WTC11 (cell line): ENCODE measurements at regions not wholly inside any gene's neighbourhood (a gene's known extent, or its start where the extent isn't known, plus 50 kb on each side); places are given as distances from the start of the nearest gene placed in this dataset.

Experiments
- ATAC-seq: fragments of 200-7000 bp; cut with Tn5 transposase; 2 replicates; pipeline ENCODE4 v1.10.0; 2021; ENCODE audit warnings: mild to moderate bottlenecking, moderate library complexity
- CTCF ChIA-PET: fragments of 300-600 bp; sonication (Branson Sonifier 250); formaldehyde crosslinking; loops from one replicate; lab custom pipeline; 2021; ENCODE audit warnings: antibody characterized with exemption; lab: Charles Lee
- POLR2A ChIA-PET: fragments of 350-600 bp; sonication (Branson Sonifier 250); formaldehyde crosslinking; loops from one replicate; lab custom pipeline; 2021; ENCODE audit warnings: antibody characterized with exemption; lab: Charles Lee
- DNase-seq: peaks from one replicate; pipeline ENCODE4 v3.0.0; 2021; ENCODE audit warnings: low spot score
- H3K27ac Mint-ChIP-seq: 2 replicates; pipeline ENCODE4 v1.8.0; 2021; ENCODE audit warnings: mixed read lengths
- H3K27me3 Mint-ChIP-seq: 2 replicates; pipeline ENCODE4 v1.8.0; 2021; ENCODE audit warnings: low read depth, mild to moderate bottlenecking, moderate library complexity, mixed read lengths
- H3K36me3 Mint-ChIP-seq: 2 replicates; pipeline ENCODE4 v1.8.0; 2021; ENCODE audit warnings: mixed read lengths
- H3K4me1 Mint-ChIP-seq: 2 replicates; pipeline ENCODE4 v1.8.0; 2022; ENCODE audit warnings: mixed read lengths
- H3K4me3 Mint-ChIP-seq: 2 replicates; pipeline ENCODE4 v1.8.0; 2021; ENCODE audit warnings: mild to moderate bottlenecking, moderate library complexity, mixed read lengths
- H3K9me3 Mint-ChIP-seq: 2 replicates; pipeline ENCODE4 v1.8.0; 2021; ENCODE audit warnings: mixed read lengths
- CREM ChIP-seq: sonication (generic); formaldehyde crosslinking; IDR thresholded peaks from 2 replicates; pipeline ENCODE4 v1.8.1; 2022; ENCODE audit warnings: mild to moderate bottlenecking, missing genetic modification reagents, moderate library complexity
- EMX1 ChIP-seq: fragments of 250-450 bp; sonication (Bioruptor Pico); IDR thresholded peaks from 2 replicates; pipeline ENCODE4 v1.8.0; 2021; ENCODE audit warnings: mild to moderate bottlenecking
- ESRRA ChIP-seq: sonication (generic); formaldehyde crosslinking; IDR thresholded peaks from 2 replicates; pipeline ENCODE4 v1.8.1; 2022; ENCODE audit warnings: mild to moderate bottlenecking, missing genetic modification reagents, borderline replicate concordance
- ETV6 ChIP-seq: sonication (generic); formaldehyde crosslinking; IDR thresholded peaks from 2 replicates; pipeline ENCODE4 v1.8.1; 2022; ENCODE audit warnings: mild to moderate bottlenecking, missing genetic modification reagents
- FOXJ3 ChIP-seq: sonication (generic); formaldehyde crosslinking; IDR thresholded peaks from 2 replicates; pipeline ENCODE4 v1.9.0; 2021; ENCODE audit warnings: missing genetic modification reagents, mild to moderate bottlenecking, borderline replicate concordance
- FOXP1 ChIP-seq: sonication (generic); formaldehyde crosslinking; IDR thresholded peaks from 2 replicates; pipeline ENCODE4 v1.8.0; 2022; ENCODE audit warnings: missing genetic modification reagents, mild to moderate bottlenecking, moderate library complexity, borderline replicate concordance
- GRHL2 ChIP-seq: fragments of 250-450 bp; sonication (Bioruptor Pico); IDR thresholded peaks from 2 replicates; pipeline ENCODE4 v1.8.0; 2022; ENCODE audit warnings: mild to moderate bottlenecking, moderate library complexity; ENCODE audit not compliant: insufficient replicate concordance, severe bottlenecking
- IRF1 ChIP-seq: sonication (generic); formaldehyde crosslinking; IDR thresholded peaks from 2 replicates; pipeline ENCODE4 v1.8.0; 2023; ENCODE audit warnings: missing genetic modification reagents
- NFYB ChIP-seq: sonication (generic); formaldehyde crosslinking; conservative IDR thresholded peaks from 2 replicates; pipeline ENCODE4 v1.8.0; 2022; ENCODE audit warnings: low read depth, missing genetic modification reagents
- RELA ChIP-seq: sonication (generic); formaldehyde crosslinking; IDR thresholded peaks from 2 replicates; pipeline ENCODE4 v1.8.1; 2022; ENCODE audit warnings: missing genetic modification reagents, mild to moderate bottlenecking, borderline replicate concordance
- SMAD4 ChIP-seq: sonication (generic); formaldehyde crosslinking; IDR thresholded peaks from 2 replicates; pipeline ENCODE4 v1.8.0; 2022; ENCODE audit warnings: mild to moderate bottlenecking, missing genetic modification reagents
- TCF7 ChIP-seq: sonication (generic); formaldehyde crosslinking; IDR thresholded peaks from 2 replicates; pipeline ENCODE4 v1.8.0; 2022; ENCODE audit warnings: mild to moderate bottlenecking, low read depth, missing genetic modification reagents, moderate library complexity
- ZBTB43 ChIP-seq: sonication (generic); formaldehyde crosslinking; IDR thresholded peaks from 2 replicates; pipeline ENCODE4 v1.8.1; 2023; ENCODE audit warnings: mild to moderate bottlenecking, missing genetic modification reagents
- ZNF138 ChIP-seq: sonication (generic); formaldehyde crosslinking; conservative IDR thresholded peaks from 2 replicates; pipeline ENCODE4 v1.8.1; 2022; ENCODE audit warnings: mild to moderate bottlenecking, moderate library complexity, missing genetic modification reagents
- ZNF396 ChIP-seq: fragments of 250-450 bp; sonication (Bioruptor Pico); IDR thresholded peaks from 2 replicates; pipeline ENCODE4 v1.8.0; 2021; ENCODE audit warnings: mild to moderate bottlenecking, moderate library complexity, borderline replicate concordance
- TF ChIP-seq, protein P1 (sequence below): sonication (generic); formaldehyde crosslinking; IDR thresholded peaks from 2 replicates; pipeline ENCODE4 v1.8.1; 2022; ENCODE audit warnings: low read depth, mild to moderate bottlenecking, moderate library complexity, missing genetic modification reagents, borderline replicate concordance
- TF ChIP-seq, protein P2 (sequence below): fragments of 250-450 bp; sonication (Bioruptor Pico); IDR thresholded peaks from 2 replicates; pipeline ENCODE4 v2.1.2; 2022; ENCODE audit warnings: mild to moderate bottlenecking, moderate library complexity
- TF ChIP-seq, protein P3 (sequence below): fragments of 250-450 bp; sonication (Bioruptor Pico); IDR thresholded peaks from 2 replicates; pipeline ENCODE4 v1.9.0; 2021; ENCODE audit warnings: mild to moderate bottlenecking, borderline replicate concordance

DNA sequence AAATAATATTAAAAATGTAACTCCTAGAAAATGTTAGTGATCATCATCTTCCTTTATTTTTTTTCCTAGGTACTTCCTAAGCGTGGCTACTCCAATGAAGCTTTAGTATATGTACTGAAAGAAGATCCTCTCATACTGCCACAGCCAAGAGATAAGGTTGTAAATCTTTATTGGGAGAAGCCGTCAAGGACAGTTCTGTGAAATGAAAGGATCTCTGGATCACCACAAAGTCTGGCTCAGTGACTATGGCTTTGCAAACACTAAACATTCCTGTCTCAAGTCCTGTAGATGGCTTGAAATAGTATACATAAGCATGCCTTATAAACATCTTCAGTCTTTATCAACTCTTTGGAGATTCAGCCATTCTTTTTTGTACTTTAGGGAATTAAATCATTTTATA, 61.2 kb upstream of the DPH5 start:
- ChIA-PET POLR2A (no interaction called here), CTCF (interaction anchor here (1.2 kb wide), 1 partner anchor 223 kb away, joined by 3 read pairs; no protein-coding TSS in a partner anchor)
- no peaks in the 10 kb centered on the region for H3K36me3 Mint-ChIP-seq
- peaks cover 2% of the 10 kb centered on the region; the same call in 1 of the 2 replicates for H3K4me1 Mint-ChIP-seq
- H3K4me3 Mint-ChIP-seq: no peak overlapping the region
- ATAC-seq: no peak
- DNase-seq: no peak
- H3K27me3 Mint-ChIP-seq: no peaks in the 10 kb centered on the region
- H3K9me3 Mint-ChIP-seq: no peaks in the 10 kb centered on the region
- no peak for TF ChIP-seq EMX1
- TF ChIP-seq, protein P1, sequence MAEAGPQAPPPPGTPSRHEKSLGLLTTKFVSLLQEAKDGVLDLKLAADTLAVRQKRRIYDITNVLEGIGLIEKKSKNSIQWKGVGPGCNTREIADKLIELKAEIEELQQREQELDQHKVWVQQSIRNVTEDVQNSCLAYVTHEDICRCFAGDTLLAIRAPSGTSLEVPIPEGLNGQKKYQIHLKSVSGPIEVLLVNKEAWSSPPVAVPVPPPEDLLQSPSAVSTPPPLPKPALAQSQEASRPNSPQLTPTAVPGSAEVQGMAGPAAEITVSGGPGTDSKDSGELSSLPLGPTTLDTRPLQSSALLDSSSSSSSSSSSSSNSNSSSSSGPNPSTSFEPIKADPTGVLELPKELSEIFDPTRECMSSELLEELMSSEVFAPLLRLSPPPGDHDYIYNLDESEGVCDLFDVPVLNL (CRISPR knock-in tag): no peak
- H3K27ac Mint-ChIP-seq: no peak overlapping the region

- TF ChIP-seq GRHL2 (CRISPR knock-in tag): no peak
- no peak for TF ChIP-seq ZNF138 (CRISPR knock-in tag)
- no peak for TF ChIP-seq TCF7
- TF ChIP-seq RELA (CRISPR knock-in tag): no peak
- TF ChIP-seq ESRRA (CRISPR knock-in tag): no peak
- TF ChIP-seq SMAD4 (CRISPR knock-in tag): no peak
- TF ChIP-seq ETV6 (CRISPR knock-in tag): no peak
- TF ChIP-seq, protein P2, sequence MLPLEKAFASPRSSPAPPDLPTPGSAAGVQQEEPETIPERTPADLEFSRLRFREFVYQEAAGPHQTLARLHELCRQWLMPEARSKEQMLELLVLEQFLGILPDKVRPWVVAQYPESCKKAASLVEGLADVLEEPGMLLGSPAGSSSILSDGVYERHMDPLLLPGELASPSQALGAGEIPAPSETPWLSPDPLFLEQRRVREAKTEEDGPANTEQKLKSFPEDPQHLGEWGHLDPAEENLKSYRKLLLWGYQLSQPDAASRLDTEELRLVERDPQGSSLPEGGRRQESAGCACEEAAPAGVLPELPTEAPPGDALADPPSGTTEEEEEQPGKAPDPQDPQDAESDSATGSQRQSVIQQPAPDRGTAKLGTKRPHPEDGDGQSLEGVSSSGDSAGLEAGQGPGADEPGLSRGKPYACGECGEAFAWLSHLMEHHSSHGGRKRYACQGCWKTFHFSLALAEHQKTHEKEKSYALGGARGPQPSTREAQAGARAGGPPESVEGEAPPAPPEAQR: no peak
- no peak for TF ChIP-seq FOXJ3 (CRISPR knock-in tag)
- no peak for TF ChIP-seq IRF1 (CRISPR knock-in tag)
- TF ChIP-seq, protein P3, sequence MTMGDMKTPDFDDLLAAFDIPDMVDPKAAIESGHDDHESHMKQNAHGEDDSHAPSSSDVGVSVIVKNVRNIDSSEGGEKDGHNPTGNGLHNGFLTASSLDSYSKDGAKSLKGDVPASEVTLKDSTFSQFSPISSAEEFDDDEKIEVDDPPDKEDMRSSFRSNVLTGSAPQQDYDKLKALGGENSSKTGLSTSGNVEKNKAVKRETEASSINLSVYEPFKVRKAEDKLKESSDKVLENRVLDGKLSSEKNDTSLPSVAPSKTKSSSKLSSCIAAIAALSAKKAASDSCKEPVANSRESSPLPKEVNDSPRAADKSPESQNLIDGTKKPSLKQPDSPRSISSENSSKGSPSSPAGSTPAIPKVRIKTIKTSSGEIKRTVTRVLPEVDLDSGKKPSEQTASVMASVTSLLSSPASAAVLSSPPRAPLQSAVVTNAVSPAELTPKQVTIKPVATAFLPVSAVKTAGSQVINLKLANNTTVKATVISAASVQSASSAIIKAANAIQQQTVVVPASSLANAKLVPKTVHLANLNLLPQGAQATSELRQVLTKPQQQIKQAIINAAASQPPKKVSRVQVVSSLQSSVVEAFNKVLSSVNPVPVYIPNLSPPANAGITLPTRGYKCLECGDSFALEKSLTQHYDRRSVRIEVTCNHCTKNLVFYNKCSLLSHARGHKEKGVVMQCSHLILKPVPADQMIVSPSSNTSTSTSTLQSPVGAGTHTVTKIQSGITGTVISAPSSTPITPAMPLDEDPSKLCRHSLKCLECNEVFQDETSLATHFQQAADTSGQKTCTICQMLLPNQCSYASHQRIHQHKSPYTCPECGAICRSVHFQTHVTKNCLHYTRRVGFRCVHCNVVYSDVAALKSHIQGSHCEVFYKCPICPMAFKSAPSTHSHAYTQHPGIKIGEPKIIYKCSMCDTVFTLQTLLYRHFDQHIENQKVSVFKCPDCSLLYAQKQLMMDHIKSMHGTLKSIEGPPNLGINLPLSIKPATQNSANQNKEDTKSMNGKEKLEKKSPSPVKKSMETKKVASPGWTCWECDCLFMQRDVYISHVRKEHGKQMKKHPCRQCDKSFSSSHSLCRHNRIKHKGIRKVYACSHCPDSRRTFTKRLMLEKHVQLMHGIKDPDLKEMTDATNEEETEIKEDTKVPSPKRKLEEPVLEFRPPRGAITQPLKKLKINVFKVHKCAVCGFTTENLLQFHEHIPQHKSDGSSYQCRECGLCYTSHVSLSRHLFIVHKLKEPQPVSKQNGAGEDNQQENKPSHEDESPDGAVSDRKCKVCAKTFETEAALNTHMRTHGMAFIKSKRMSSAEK (CRISPR knock-in tag): no peak
- TF ChIP-seq FOXP1 (CRISPR knock-in tag): no peak
- no peak for TF ChIP-seq ZBTB43
- no peak for TF ChIP-seq ZNF396 (CRISPR knock-in tag)
- TF ChIP-seq CREM (CRISPR knock-in tag): no peak
- TF ChIP-seq NFYB: no peak
- Mint-ChIP-seq H3K4me1 (peaks cover 2% of the 10 kb centered on the region; the same call in 1 of the 2 replicates), H3K27me3 (no peaks in the 10 kb centered on the region; the same call in 1 of the 2 replicates), H3K4me3 (no peak overlapping the region), H3K27ac (no peak overlapping the region; the same call in 1 of the 2 replicates), H3K9me3 (no peaks in the 10 kb centered on the region), H3K36me3 (no peaks in the 10 kb centered on the region)
- CTCF ChIA-PET: no interaction called here
- POLR2A ChIA-PET: interaction anchor here (0.6 kb wide), 1 partner anchor 155 kb away, joined by 3 read pairs; no protein-coding TSS in a partner anchor
- DNase-seq: no peak
- no peak for ATAC-seq
These were observed 56.2 kb upstream of the DPH5 start for GRCh38 chr1:101081496-101082488.
